IPS DF 6.9 (cell line): ENCODE measurements at regions not wholly inside any gene's neighbourhood (a gene's known extent, or its start where the extent isn't known, plus 50 kb on each side); places are given as distances from the start of the nearest gene placed in this dataset.

ENCODE experiments used
- DNase-seq: peaks from one replicate; pipeline ENCODE4 v3.0.0-alpha.2; 2013; ENCODE audit warnings: low read depth, low spot score
- H3K27ac ChIP-seq: one replicate; pipeline ENCODE4 v1.5.1; 2013; ENCODE audit warnings: low read length, control low read depth
- H3K27me3 ChIP-seq: 2 replicates; pipeline ENCODE4 v1.6.1; 2013; ENCODE audit warnings: mild to moderate bottlenecking, low read length; ENCODE audit not compliant: control insufficient read depth, insufficient read depth
- H3K36me3 ChIP-seq: 2 replicates; pipeline ENCODE4 v1.6.1; 2013; ENCODE audit warnings: low read length; ENCODE audit not compliant: control insufficient read depth, insufficient read depth
- H3K4me1 ChIP-seq: 2 replicates; pipeline ENCODE4 v1.6.1; 2013; ENCODE audit warnings: low read length; ENCODE audit not compliant: control insufficient read depth, insufficient read depth
- H3K4me3 ChIP-seq: 2 replicates; pipeline ENCODE4 v1.5.1; 2013; ENCODE audit warnings: mild to moderate bottlenecking, low read length
- H3K9me3 ChIP-seq: 2 replicates; pipeline ENCODE4 v1.6.1; 2013; ENCODE audit warnings: low read length, inconsistent platforms; ENCODE audit not compliant: control insufficient read depth, insufficient read depth
- WGBS: extraction: QIAGEN DNeasy Blood & Tissue Kit; methylation state at CpG from one replicate; pipeline ENCODE4 v1.1.7; 2013; ENCODE audit warnings: mixed read lengths, missing lambda C conversion rate; ENCODE audit not compliant: insufficient read length, insufficient coverage; 5-methylcytosine and 5-hydroxymethylcytosine counted together

DNA sequence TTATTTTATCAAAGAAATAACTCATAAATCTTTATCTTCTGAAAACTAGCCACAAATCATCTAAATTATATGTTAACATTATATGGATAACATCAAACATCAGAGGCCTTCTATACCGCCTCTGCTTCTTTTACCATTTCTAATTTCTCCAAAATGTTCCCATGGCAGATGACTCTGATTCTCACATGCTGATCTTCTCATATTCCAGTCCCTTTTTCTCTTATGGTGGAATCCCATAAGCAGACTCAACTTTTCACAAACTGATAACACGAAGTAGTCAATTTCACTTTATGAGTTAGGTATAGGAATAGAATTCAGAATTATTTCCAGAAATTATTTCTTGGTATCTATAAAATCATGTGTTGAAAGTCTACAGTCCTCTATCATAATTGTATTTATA is 212.3 kb downstream of the ENC1 start:
- DNase-seq = no peak
- H3K4me3 ChIP-seq = no peak overlapping the region
- H3K36me3 ChIP-seq = no peaks in the 10 kb centered on the region
- H3K4me1 ChIP-seq = no peaks in the 10 kb centered on the region; the same call in 1 of the 2 replicates
- no CpG with 5 or more reads among the region's 2 CpGs for WGBS
- H3K9me3 ChIP-seq = no peaks in the 10 kb centered on the region
- H3K27me3 ChIP-seq = no peaks in the 10 kb centered on the region
- H3K27ac ChIP-seq = no peak overlapping the region

DNA sequence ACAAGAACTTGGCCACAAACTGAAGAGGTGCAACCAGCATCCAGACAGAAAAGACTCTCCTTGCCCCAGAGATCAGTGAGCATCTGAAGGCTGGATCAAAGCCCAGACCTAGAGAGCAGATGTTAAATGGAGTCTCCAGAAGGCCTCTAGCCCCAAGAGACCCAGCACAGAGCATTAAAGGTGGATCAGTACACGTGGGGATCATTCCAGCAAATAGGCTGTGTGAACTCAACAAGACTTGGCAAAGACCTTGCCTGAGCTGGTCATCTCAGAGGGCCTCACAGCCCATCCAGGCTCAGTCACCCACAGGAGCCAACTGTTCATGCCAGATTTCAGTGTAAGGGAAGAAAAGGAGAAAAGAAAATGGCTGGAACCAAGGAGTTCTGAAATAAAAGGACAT is 214.0 kb downstream of the ENC1 start:
- no peak for DNase-seq
- Histone ChIP-seq H3K36me3 (no peaks in the 10 kb centered on the region), H3K27ac (no peak overlapping the region), H3K4me3 (no peak overlapping the region), H3K4me1 (no peaks in the 10 kb centered on the region), H3K9me3 (no peaks in the 10 kb centered on the region), H3K27me3 (no peaks in the 10 kb centered on the region)
- WGBS = no CpG with 5 or more reads among the region's 1 CpG

DNA sequence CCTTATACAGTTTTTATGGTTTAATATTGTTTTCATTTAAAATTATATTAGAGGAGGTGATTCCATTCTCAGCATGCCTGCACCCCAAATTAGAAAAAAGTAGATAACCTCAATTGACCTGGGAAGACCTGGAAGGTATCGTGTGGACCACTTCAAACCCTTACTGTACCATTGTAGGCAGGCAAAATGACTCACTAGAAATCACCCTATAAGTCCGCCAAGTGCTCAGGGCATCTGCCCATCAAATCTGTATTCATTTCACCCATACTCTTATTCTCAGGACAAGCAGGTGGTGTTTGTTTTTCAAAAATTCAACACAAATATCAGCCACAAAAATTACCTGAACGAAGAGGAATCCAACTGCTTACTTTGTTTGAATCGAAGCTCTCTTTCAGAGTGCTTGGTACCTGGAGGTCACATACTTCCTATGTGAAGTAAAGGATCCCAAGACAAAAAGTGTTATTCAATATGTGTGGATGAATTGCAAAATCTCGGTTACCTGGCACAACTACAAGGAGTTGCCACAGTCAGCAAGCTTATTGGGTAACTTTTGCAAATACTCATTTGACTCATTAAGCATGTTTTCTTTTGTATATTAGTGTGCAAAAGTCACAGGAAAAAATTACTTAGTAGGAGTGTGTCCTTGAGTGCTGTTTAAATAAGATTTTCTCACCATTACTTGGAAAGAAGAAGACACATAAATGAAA is 216.2 kb downstream of the ENC1 start:
- Histone ChIP-seq H3K27ac (no peak overlapping the region), H3K27me3 (no peaks in the 10 kb centered on the region), H3K4me3 (no peak overlapping the region), H3K9me3 (no peaks in the 10 kb centered on the region), H3K36me3 (no peaks in the 10 kb centered on the region), H3K4me1 (no peaks in the 10 kb centered on the region)
- WGBS = no CpG with 5 or more reads among the region's 5 CpGs
- no peak for DNase-seq

DNA sequence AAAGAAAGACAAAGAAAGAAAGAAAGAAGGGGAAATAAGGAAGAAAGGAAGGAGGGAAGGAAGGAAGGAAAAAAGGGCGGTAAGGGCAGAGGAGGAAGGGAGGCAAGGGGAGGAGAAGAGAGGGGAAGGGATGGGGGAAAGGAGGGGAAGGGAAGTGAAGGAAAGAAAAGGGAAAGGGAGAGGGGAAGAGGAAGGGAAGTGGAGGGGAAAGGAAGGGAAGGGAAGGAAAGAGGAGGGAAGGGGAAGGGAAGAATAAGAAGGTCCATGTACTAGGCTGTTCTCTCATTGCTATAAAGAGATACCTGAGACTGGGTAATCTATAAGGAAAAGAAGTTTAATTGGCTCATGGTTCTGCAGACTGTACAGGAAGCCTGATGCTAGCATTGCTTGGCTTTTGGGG is 217.1 kb downstream of the ENC1 start:
- Histone ChIP-seq H3K27ac (no peak overlapping the region), H3K36me3 (no peaks in the 10 kb centered on the region), H3K27me3 (no peaks in the 10 kb centered on the region), H3K4me3 (no peak overlapping the region), H3K4me1 (no peaks in the 10 kb centered on the region), H3K9me3 (no peaks in the 10 kb centered on the region)
- DNase-seq = no peak
- WGBS = no CpG with 5 or more reads among the region's 1 CpG

DNA sequence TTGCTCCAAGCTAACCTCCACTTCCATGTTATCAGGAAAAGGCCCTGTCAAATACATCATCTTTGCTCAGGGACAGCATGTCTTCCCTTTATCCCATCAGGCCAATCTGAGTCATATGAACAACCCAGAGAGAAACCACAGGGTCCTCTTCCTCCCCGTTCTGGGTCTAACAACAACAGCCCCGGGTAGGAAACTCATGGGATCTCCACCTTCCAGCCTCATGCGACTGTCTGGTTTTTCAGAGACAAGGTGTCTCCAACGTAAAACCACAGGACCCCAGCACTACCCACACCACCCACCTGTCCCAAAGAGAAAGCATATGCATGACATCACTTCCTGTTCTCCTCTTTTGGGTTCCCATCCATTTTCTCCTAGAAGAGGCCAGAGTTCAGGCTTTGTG is 217.9 kb downstream of the ENC1 start:
- Histone ChIP-seq H3K36me3 (no peaks in the 10 kb centered on the region), H3K4me1 (no peaks in the 10 kb centered on the region), H3K9me3 (no peaks in the 10 kb centered on the region), H3K27me3 (no peaks in the 10 kb centered on the region), H3K27ac (no peak overlapping the region), H3K4me3 (no peak overlapping the region)
- no CpG with 5 or more reads among the region's 4 CpGs for WGBS
- DNase-seq = no peak

DNA sequence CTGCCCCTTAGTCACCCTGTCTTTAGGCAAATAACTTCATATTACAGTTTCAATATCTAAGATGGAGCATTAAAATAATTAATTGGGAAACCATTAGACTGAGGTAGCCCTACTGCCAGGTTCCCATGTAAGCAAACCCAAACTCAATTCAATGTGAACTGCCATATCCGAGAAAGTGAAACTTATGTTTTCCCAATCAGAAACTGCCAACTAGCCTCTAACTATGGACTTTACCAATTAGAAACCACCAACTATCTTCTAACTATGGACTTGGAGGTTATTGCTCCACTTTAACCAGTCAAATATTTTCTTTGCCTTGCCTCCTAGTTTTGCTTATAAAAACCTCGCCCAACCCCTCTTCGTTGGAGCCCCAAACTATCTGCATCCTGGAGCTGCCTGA is 218.5 kb downstream of the ENC1 start:
- H3K4me1 ChIP-seq = no peaks in the 10 kb centered on the region
- no peaks in the 10 kb centered on the region for H3K36me3 ChIP-seq
- H3K9me3 ChIP-seq = no peaks in the 10 kb centered on the region
- no CpG with 5 or more reads among the region's 3 CpGs for WGBS
- no peak overlapping the region for H3K27ac ChIP-seq
- DNase-seq = no peak
- no peak overlapping the region for H3K4me3 ChIP-seq
- no peaks in the 10 kb centered on the region for H3K27me3 ChIP-seq

DNA sequence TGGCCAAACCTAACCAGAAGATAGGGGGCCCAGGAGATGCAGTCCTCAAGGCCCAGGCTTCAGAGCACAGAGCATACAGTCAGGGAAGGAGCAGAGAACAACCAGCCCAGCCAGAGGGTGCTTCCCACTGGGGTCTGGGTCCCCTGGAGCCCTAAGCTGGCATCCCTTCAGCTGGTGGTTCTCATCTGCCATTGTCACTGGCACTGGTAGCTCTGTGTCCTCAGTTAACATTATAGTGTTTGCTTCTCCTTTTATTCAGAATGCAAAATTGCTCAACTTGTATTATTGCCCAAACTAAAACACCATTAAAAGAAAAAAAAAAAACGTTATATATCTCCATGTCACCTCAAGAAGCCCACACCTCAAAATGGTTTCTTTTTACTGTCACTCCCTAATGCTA is 219.2 kb downstream of the ENC1 start:
- Histone ChIP-seq H3K27me3 (no peaks in the 10 kb centered on the region), H3K36me3 (no peaks in the 10 kb centered on the region), H3K4me3 (no peak overlapping the region), H3K4me1 (no peaks in the 10 kb centered on the region), H3K27ac (no peak overlapping the region), H3K9me3 (no peaks in the 10 kb centered on the region)
- WGBS = no CpG with 5 or more reads among the region's 1 CpG
- DNase-seq = no peak

DNA sequence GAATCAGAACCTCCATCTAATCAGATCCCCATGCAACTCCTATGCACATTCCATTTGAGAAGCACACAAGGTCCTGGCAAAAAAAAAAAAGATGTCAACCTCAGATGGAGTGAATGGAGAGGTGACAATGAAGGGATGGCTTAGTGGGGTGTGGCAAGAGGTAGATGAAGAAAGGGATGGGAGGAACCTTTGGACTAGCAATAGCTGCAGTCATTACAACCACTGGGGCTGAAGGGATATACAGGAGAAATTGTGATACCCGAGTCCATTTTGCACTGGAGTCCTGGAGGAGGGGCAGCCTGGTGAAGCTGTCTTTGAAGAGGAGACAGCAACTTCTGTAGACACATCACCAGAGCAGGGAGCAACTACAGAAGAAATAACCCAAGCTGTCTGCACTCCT is 219.6 kb downstream of the ENC1 start:
- no peak overlapping the region for H3K4me3 ChIP-seq
- DNase-seq = no peak
- H3K27ac ChIP-seq = no peak overlapping the region
- no peaks in the 10 kb centered on the region for H3K36me3 ChIP-seq
- no peaks in the 10 kb centered on the region for H3K9me3 ChIP-seq
- WGBS = no CpG with 5 or more reads among the region's 1 CpG
- H3K4me1 ChIP-seq = no peaks in the 10 kb centered on the region
- H3K27me3 ChIP-seq = no peaks in the 10 kb centered on the region

DNA sequence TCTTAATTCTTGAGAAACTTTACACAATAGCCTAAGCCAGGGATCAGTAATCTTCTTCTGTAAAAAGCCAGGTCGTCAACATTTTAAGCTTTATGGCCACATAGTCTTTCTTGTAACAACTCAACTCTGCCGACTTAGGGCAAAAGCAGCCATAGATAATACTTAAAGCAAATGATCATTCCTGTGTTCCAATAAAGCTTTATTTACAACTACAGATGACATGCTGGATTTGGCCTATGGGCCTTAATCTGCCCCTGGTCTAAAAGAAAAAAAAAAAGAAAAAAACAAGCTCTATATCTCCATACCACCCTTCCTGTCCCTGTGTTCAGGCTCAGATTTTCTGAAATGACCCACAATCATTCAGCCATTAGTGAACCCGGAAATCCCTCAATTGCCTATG is 220.3 kb downstream of the ENC1 start:
- no CpG with 5 or more reads among the region's 3 CpGs for WGBS
- DNase-seq = no peak
- Histone ChIP-seq H3K9me3 (no peaks in the 10 kb centered on the region), H3K27me3 (no peaks in the 10 kb centered on the region), H3K36me3 (no peaks in the 10 kb centered on the region), H3K4me1 (no peaks in the 10 kb centered on the region), H3K27ac (no peak overlapping the region), H3K4me3 (no peak overlapping the region)

DNA sequence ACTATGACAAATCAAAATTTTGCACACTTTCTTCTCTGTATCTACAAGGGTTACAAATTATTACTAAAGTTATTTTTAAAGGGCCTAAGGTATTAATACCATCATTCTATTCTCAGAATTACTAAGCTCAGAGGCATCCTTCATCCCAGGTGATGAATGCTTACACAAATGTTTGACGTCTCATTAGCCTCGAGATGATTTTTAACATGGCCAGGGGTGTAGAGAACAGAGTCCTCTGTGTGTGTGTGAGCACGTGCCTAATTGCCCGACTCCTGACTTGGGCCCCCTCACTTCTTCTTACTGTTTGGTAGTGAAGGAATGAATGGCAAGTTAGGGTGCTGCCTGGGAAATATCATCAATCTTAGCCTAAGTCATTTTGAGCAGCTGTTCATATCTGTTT is 221.1 kb downstream of the ENC1 start:
- WGBS = no CpG with 5 or more reads among the region's 4 CpGs
- Histone ChIP-seq H3K36me3 (no peaks in the 10 kb centered on the region), H3K27me3 (no peaks in the 10 kb centered on the region), H3K4me3 (no peak overlapping the region), H3K9me3 (no peaks in the 10 kb centered on the region), H3K27ac (no peak overlapping the region), H3K4me1 (no peaks in the 10 kb centered on the region)
- DNase-seq = no peak

DNA sequence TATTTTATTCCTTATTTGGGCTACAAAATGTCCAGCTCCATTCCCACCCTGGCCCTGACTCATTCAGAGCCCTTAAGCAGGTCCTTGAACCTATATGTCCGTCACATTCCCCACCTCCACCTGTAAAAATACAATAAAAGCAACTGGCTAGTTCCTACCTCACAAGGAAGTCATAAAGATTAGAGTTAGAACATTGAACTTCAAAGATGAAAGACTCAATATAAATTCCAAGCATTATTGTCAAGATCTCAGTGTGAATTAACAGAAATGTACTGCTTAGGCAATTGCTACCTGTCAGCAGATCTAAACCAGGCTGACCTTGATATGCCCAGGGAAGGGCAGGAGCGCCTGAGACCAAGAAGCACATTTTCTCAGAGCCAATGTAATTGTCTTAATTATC is 221.8 kb downstream of the ENC1 start:
- H3K36me3 ChIP-seq = no peaks in the 10 kb centered on the region
- H3K4me1 ChIP-seq = no peaks in the 10 kb centered on the region
- WGBS = no CpG with 5 or more reads among the region's 2 CpGs
- no peak for DNase-seq
- H3K9me3 ChIP-seq = no peaks in the 10 kb centered on the region
- H3K27ac ChIP-seq = no peak overlapping the region
- no peak overlapping the region for H3K4me3 ChIP-seq
- H3K27me3 ChIP-seq = no peaks in the 10 kb centered on the region
